HG03469 (cell line): ENCODE measurements at regions not wholly inside any gene's neighbourhood (a gene's known extent, or its start where the extent isn't known, plus 50 kb on each side); places are given as distances from the start of the nearest gene placed in this dataset.
"Not testable (repeated sequence)": the region's sequence is repeated elsewhere in the genome, so short reads cannot be mapped to it uniquely, and the experiment has no call there.

Source experiments
- ATAC-seq: cut with Tn5 transposase; IDR thresholded peaks from one replicate; pipeline ENCODE4 v1.9.1; 2021; ENCODE audit warnings: mild to moderate bottlenecking, moderate library complexity, moderate number of reproducible peaks; ENCODE audit not compliant: unreplicated experiment

- ATAC-seq, result no peak
Measured at GRCh38 chrX:42020225-42020624, 96.9 kb upstream of the CASK start.

- no peak for ATAC-seq
Measured at GRCh38 chrX:42017971-42018370, 94.6 kb upstream of the CASK start.

DNA sequence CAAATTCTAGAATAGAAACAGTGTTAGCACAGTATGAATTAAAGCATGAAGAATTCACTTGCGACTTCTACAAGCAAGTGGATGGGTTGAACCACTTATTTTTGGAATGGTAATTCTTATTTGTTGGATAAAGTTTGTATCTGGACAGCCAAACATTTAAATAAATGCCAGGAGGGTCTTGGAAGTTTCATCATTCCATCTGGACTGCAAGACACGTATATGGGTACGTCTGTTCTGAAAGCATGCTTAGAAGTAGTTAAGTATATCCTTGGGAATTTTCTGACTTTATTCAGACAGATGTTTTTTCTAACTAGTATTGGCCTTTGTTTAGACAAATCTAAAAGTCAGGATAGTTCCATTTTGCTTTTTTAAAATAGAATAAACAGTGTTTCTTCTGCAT, 77.5 kb upstream of the CASK start:
- no peak for ATAC-seq

GRCh38 chrX:41984628-41985027, 61.3 kb upstream of the CASK start:
- no peak for ATAC-seq

DNA sequence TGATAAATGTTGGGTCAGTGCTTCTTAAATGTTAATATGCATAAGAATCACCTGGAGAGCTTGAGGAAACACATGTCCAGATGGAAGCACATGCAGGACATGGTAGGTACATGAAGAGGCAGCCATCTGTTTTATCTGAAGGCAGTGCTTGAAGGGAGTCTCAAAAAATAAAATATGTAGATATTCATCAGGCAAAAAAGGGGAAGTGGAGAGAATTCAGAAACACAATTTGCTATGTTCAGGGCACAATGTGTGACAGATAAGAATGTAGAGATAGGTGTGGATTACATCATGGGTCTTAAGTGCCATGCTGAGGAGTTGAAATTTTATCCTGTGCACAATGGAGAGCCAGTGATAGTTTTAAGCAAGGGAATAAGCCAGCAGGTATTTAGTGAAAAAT, 59.6 kb upstream of the CASK start:
- no peak for ATAC-seq

GRCh38 chrX:41981481-41982013, 58.2 kb upstream of the CASK start:
- no peak for ATAC-seq

GRCh38 chrX:41974677-41975076, 51.3 kb upstream of the CASK start:
- not testable (repeated sequence) for ATAC-seq

DNA sequence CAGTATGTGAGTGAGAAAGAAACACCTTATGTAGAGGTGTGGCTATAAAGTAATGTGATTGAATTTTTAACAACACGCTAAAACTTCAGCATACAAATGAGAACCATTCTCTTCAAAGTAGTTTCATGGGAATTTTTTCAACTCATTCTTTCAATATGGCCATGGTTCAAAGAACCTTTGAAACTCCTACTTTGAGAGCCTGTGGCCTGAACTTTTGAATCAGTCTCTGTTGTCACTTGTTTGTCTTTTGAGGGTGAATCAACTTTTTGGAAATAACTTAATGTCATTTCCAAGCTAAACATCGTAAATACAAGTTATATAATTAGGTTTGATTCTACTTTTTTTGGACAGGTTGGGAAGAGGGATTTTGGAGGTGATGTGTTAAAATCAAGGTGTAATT, 49.9 kb upstream of the CASK start:
- ATAC-seq, result no peak
